ENCODE measurements at regions not wholly inside any gene's neighbourhood (a gene's known extent, or its start where the extent isn't known, plus 50 kb on each side); places are given as distances from the start of the nearest gene placed in this dataset.

DNA sequence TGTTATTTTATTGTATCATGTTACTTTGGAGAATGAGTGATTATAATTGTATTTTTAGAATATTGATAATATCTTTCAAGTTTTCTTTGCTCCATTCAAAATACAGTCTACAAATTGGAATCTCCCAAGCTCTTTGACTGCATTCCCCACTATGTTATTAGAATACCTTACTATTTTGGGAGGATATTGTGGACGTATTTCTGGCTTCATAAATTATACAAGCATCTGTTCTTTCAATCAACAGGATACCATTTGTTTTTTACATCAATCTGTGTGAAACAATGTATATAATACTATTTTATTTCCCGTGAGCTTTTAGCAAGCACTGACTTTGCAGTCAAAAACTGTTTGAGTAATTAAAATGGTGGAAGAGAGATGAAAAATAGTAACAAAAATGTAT, 226.5 kb downstream of the PTPRC start:
- no peak for DNase-seq

DNA sequence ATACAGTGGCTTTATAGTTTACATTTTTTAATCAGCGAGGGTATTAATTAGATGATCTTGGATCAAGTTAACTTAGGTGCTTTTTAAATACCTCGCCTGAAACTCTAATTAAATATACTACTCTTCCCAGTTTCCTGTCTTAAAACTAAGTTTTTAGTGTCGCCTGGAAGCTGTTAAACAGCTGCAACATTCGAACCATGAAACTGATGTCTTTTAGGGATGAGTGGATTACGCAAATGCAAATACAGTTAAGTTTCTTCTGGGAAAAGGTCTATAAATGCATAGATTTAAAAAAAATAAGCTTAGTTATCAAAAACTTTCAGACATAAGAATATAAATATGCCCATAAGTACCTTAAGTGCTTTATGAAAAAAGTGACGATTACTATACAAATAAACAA, 228.3 kb downstream of the PTPRC start:
- DNase-seq, result no peak

DNA sequence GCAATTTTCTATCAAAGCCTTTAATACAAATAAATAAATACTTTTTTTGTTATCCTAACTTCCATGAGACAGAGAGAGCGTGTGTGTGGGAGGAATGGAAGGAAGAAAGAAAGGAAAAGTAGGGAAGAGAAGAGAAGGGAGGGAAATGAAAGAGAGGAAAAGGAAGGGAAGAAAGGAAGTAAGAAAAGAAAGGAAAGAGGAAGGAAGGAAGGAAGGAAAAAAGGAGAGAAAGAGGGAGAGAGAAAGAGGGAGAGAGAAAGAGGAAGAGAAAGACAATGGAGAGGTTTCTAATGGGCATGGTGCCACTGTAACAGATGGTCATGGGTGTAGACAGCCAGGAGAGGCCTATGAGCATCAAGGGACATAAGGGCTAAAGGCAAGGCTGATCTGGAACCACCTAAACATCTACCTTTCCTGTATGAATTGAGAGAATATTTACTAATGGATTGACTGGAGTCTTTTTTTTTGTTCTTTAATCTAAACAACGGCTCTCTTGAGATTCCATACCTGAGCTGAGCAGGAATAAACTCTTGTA, 234.9 kb downstream of the PTPRC start:
- DNase-seq, result no peak

DNA sequence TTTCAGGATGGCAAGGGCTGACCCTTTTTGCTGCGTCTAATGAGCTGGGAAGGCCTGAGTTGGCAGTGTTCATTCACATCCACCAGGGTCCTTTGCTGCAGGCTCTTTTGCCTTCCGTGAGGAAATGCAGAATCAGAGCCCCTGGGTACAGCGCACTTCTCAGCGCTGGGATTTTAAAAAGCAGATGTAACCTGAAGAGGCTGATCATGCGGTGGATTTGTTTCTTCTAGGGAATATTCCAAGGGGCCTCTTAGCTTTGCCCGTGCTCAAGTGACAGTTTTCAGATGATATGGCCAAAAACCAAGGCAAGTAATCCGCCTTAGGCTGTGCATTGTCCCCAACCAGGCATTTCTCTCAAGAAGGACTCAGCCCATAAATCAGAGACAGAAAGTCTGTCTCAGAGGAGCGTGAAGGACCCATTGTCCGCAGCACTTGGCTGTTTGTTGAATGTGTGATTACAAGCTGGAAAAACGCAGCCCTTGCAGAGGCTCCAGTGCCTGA, 237.6 kb downstream of the PTPRC start:
- no peak for DNase-seq

DNA sequence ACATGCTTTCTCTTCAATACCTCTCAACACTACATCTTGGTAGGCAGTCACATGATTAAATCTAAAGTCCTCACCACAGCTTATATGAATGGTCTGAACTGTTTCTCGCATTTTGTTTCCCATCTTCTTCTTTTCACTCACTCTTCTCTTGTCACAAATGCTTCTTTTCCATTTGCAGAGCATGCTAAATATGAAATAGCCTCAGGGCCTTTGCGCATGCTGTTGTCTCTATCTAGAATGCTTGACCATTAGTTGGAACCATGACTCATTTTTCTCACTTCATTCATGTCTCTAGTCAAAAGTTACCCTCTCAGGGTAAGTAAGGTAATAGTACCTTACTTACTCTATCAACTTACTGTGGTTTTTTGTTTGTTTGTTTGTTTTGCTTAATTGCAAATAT, 239.7 kb downstream of the PTPRC start:
- DNase-seq, result no peak

DNA sequence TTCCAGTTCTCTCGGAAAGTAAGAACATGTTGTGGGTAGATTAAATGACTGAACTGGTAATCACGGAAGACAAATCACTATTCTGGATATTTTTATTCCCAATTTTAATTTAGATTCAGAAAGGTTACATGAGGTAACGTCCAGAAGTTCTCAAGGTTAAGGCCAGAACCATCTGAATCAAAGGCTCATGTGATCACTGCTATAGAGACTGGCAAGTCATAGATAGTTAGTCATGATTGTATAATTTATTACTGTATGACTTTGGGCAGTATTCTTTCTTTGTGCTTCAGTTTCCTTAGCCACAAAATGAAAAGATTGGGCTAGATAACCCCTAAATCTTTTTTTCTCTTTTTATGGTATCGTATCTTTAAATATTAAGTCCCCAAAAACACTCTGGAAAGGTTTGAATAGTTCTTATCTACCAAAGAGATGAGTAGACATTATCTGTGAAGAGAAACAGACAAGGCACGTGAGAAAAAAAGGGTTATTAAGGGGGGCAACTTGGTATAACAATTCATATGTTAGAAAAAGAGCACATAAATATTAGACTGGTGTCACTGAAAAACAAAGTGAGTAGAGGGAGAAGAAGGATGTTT, 241.0 kb downstream of the PTPRC start:
- no peak for DNase-seq

DNA sequence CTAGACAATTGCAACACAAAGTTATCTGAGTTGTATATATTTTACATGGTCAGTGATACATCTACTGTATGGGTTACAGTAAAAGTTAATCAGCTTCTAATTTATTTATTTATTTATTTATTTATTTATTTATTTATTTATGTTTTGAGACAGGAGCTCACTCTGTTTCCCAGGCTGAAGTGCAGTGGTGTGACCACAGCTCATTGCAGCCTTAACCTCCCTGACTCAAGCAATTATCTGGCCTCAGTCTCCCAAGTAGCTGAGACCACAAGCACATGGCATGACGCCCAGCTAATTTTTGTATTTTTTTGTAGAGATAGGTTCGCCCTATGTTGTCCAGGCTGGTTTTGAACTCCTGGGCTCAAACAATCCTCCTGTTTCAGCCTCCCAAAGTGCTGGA, 241.6 kb downstream of the PTPRC start:
- no peak for DNase-seq

DNA sequence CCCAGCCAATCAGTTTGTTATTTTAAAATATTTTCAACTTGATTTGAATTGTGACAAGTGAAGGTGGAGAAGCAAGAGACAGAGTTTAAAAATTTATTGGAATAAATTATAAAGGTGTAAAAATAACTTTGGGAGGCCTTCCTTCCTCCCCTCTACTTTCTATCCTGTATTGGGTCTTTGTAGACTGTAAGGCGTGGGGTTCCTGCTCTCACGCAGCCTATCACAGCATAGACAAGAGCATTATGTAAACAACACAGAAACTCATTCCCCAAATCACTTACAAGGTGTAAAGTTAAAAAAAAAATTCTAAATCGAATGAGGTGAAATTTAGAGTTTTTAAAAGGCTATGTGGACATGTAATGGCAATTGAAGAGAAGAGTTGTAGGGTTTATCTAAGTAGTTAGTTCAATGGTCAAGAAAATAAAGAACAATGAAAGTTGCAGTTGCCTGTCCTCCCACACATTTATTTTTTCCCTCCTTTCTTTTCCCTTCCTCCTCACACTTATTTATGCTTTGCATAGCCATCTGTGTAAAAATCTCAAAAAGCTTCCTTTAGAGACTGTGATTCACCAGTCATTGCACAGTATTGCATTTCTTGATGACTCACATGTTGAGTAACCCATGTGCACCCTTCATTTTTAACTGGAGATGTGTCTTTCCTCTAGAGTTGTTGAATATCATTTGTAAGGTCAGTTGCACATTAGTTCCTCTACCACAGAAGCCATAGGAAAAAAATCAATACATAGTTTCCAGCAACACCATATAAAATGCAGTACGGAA, 242.2 kb downstream of the PTPRC start:
- no peak for DNase-seq

DNA sequence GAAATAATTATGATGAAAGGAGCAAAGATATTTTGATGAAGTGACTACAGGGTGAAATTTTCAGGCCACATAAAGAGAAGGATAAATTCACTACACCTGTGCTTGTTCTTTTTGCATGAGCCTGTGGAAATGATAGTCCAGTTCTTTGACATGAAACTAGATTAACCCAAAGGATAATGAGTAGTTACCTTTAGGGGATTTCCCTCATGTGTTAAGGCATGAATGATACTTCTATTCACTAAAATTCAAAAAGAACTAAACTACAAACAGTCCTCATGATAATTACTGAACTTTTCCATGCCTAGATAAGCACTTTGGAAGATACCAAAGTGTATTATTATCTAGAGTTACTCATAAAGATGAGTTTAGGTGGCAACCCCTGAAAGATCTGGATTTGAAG, 244.3 kb downstream of the PTPRC start:
- DNase-seq, result no peak

DNA sequence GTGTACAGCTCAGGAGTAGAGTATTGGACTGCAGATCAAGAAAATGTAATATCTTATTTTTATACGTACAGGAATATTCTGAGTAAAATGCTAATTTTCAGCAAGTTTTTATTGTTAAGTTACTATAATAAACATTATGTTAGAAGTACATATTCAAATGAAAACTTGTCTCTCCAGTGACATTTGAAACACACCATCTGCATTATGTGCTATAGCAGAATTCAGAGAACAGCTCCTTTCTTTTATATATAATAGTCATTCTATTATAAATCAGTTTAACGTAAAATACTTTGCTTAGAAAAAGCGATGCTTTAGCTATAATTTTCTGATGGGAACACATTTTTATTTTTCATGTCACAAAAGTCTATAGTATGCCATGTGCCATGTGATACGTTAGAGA, 249.0 kb downstream of the PTPRC start:
- no peak for DNase-seq

DNA sequence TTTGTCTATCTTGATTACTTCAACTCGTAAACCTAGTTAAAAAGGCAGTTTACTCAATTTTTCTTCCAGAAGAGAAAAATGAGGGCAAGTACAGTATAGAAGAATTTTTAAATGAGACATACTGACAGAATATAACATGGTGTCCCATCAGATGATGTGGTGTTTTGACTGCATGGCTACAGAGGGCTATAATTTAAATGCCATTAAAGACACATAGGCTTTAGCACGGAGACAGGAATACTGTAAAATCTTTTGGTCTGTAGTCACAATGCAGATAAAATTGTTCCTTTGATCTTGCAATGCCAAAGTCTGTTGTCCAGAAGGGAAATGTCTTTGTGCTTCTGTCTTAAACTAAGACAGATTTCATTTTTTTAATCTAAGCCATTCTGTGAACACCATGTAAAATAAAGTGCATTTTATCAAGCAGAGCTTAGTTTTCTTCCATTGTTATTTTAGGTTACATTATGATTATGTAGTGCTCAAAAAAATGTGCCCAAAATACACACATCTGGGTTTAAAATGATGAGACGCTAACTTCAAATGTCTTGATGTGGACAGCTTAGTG, 249.6 kb downstream of the PTPRC start:
- no peak for DNase-seq

DNA sequence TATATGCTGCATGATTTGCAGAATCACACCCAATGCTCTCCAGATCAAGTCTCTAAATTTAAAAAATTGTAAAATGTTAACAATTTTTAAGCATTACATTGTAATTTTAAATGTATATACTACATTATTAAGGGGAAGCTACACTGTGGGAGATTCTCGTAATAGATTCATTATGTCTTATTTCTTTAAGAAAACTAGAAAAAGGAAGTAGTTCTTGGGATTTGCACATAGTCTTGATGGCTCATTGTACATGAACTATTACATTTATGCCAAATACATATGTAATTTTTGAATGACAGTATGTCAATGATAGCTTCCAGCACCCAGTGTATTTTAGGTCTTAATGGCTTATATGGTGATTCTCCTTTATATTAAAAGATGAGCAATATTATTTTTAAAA, 250.3 kb downstream of the PTPRC start:
- DNase-seq, result no peak

DNA sequence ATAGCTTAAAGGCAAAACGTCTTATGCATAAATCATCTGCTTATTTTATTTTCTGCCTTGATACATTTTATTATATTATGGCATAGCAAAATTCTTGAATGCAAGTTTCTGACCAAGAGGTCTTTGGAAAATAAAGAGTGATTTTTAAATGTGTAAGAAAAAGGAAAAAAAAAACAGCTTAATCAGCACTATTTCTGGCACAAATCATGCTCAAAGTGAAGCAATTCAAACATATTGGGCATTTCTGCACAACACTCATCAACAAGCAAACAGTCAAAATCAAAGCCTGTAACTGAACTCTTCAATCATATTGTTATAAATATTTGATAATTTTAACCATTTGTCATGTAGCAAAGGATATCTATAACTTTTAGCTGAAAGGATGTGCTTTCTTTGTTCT, 250.9 kb downstream of the PTPRC start:
- DNase-seq, result no peak

DNA sequence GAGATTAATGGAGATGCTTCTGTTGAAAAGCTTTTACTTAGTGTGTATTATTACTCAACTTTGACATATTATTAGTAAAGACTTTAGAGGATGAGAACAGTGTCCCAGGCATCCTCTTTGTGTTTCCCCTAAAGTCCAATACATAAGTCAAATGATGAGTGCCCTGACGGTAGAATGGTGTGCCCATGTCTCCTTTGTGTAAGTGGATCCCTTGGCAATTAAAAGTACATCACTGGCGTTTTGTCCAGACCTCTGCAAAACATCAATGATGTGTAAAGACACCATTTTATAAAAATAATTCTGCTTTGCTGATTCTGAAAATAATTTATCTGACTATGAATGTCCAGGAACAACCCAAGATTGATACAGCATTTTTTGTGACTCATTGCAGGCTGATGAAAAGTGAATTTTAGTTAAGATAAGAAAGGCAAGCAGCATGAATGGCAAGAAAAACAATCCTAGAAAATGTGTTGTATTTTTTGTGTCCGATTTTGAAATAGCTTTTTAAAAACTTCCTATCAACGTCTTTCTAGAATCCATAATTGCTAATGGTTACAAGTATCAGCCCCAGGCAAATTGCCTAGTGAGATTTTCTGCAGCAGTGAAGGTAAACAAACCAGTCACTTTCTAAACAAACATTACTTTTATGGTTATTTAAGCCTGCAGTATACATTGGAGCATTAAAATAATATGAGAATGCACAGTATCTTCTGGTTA, 251.5 kb downstream of the PTPRC start:
- no peak for DNase-seq

DNA sequence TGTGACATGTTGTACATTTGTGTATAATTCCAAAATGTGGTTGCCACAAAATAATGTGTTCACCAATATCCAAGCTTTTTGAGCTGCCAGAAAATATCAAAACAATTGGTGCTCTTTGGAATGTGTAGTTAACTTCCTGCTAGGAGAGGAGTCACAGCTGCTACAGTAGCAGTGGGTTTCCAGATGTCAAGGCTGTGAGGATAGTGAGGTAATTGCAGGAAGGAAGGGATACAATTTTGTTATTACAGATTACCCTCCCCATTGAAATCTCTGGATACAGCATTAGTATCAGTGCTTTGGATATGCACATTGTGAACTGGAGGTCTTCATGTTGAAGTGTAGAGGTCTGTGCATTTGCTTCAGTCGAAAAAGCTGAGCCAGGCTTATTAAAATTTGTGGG, 253.2 kb downstream of the PTPRC start:
- no peak for DNase-seq

DNA sequence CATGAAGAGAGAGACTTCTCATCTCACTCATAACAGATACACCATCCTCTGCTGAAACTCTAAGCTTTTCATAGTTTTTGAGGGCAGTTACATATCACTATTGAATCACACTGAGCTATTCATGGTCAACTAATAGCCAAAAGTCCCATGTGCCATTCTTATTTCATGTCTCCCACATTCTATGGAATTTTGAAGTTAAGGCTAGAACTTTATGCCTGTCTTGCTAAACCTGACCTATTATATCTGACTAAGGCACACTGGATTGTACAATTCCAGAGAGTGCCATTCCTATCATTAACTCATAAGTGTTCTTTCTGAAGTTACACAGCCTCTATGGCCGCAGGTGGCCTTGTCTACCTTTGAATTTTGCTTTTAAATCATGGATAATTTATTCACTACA, 254.3 kb downstream of the PTPRC start:
- no peak for DNase-seq

DNA sequence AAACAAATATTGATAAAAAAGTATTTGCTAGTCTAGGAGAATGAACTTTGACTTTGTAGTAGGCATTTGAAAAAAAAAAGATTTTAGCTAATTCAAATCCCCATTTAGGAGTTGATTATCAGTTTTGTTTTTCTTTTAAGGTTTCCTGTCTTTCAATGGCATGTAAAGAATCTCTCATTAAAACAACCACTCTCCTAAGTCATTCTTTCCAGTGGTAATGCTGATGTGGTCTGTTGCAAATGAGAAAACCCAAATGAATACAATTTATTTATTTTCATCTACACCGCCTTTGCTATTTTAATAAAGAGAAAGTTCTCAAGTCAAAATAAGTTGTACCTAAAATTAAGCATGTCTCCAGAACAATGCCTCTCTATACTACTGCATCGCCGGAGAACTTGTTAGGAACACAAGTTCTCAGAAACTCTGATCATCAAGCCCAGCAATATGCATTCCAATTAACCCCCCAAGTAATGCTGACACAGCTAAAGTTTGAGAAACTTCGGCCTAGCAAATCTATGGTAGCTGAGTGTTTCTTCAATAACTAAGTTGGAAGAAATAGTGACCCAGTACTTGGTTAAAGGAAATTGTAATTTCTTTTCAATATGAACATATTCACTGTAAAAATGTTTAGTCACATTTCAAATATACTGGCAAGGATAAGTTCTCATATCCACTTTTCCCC, 255.1 kb downstream of the PTPRC start:
- no peak for DNase-seq

DNA sequence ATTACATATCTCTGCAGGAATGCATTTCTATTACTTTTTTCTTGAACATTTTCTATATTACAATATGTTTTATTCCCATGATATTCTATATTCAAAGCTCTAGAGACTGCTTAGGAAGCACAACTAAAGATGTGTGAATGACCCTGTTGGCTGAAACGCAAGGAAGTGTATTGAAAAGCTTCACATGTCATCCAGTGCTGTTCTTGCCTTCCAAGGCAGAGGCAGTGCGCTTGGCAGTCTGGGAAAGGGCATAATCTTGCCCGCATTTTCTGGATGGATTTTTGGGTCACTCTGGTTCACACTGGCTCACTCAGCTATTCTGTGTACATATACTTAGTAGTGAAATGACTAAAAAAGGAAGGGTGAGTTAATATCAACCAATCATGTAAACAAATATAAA, 262.4 kb downstream of the PTPRC start:
- no peak for DNase-seq

DNA sequence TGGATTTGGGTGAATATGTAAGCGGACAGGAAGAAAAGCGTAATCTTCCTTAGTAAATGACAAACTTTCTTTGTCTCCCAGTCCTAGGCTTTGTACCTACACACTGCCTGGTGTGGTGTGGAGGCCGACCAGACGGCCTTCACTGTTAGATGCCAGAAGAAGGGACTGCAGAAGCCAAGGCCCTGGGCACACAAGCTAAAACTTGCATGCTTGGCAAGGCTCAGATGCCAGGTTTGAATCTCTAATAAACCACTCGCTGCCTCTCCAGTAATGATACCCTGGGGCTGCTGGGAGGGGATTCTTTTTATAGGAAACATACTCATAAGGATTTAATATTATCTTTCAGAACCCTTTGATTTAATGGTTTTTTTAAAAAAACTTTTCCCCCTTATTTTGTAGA, 263.8 kb downstream of the PTPRC start:
- no peak for DNase-seq

DNA sequence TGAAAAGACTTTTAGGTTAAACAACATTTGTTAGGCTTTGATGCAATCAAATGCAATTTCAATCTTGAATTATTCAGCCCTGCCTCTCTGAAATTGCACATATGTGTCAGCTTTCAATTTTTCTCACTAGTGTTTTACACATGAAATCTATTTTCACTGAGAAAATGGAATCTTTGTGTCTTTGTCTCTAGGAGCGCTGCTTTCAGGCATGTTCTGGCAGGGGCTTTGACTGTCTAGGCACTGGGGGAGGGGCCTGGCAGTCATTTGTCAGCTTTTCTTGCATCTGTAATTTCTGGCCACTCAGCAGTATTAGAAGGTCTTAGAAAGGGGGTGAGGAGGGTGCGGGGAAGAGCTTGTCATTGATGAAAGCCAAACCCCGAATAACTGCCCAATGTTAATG, 264.4 kb downstream of the PTPRC start:
- no peak for DNase-seq

DNA sequence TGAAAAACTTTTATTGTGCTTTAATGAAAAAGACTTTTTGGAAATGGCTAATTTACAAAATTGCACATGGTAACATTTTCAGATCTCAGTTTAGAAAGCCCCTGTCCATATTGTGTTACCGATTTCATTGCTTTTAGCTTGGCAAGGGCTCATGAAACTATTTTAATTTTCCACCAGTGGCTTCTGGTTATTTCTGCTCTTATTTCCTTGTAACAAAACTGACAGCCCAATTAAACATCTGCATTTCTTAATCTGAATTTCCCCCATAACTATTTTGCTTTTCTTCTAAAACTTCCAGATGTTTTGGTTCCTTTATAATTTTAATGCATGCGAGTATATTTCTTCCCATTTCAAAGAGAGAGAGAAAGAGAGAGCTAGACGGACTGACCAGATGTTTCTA, 264.8 kb downstream of the PTPRC start:
- no peak for DNase-seq

DNA sequence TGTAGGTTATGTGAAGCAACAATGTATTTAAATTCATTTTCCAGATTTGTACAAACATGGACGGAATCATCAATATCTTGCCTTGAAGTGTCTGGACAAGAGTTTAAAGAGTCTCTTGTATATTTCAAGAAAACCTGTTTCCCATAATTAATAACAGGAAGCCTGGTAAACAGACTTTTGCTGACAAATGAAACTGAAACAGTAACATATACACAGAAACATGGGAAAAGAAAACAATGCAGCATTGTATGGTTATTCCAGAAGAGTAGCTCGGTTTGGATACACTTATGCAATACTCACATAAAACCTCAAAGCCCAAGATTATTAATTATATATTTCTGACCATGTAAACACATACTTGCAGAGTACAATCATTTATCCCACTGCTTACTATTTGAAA, 265.5 kb downstream of the PTPRC start:
- DNase-seq, result no peak

All from activated effector memory CD4-positive, alpha-beta T cell treated with anti-CD3 and anti-CD28 coated beads, Interleukin-2, amount 50 U/mL, for 16 hours (primary cell).